HG03439 (cell line): ENCODE measurements at regions not wholly inside any gene's neighbourhood (a gene's known extent, or its start where the extent isn't known, plus 50 kb on each side); places are given as distances from the start of the nearest gene placed in this dataset.

ENCODE experiments used
- ATAC-seq: cut with Tn5 transposase; IDR thresholded peaks from one replicate; pipeline ENCODE4 v1.9.1; 2021; ENCODE audit warnings: mild to moderate bottlenecking, moderate library complexity; ENCODE audit not compliant: unreplicated experiment

GRCh38 chr4:45985038-45985437 is 138.8 kb downstream of the GABRG1 start:
- ATAC-seq: no peak

DNA sequence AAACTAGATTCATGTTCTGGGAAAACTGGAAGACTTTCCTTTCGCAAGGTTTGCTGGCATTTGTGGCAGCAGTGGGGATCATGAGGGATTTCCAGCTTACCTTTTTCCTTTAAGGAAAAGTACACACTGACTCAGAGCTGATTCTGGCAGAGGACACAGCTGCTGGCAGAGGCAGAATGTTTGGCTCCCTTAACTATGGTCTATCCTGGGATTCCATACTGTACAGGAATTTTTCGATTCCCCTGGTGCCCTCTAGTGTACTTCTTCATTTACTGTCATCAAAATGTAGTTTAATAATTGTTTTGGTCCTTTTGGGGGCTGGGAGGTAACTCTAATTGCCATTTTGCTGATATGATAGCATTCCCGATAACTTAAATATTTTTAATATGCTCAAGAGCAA is 152.7 kb downstream of the GABRG1 start:
- ATAC-seq: no peak

DNA sequence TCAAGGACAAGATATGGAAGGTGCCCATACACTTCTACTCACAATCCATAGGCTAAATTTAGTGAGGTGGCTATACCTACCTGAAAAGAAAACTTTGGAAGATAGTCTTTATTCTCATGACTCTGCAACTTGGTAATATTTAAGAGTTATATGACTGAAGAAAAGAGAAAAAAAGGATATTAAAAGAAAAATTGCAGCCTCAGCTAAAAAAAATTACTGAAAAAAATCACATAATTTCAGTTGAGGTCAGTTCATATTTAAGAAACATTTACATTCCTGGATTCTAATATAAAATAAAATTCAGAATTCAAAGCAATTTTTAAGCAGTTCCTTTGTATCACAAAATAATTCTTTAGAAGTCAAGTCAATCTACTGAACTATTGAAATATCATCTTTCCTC is 166.5 kb downstream of the GABRG1 start:
- ATAC-seq: no peak

- no peak for ATAC-seq
Observed at GRCh38 chr4:45954276-45954675, 169.6 kb downstream of the GABRG1 start.

- no peak for ATAC-seq
Observed at GRCh38 chr4:45951153-45951552, 172.7 kb downstream of the GABRG1 start.

DNA sequence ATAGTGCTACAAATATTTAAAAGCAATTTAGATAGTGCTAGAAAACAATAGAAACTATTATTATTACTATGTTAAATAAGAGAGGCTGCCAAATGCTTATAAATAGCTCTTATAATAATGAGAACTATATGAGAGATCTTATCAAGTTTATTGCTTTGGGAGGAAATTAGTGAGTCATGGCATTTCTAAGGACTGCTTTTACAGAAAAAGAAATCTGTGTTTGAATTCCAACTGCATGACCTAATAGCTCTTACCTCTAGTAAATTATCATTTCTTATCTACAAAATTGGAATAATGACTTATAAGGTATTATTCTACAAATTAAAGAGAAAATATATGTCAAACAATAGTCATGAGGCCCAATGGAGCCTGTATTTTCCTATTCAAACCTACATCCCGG is 177.2 kb downstream of the GABRG1 start:
- ATAC-seq: no peak

GRCh38 chr4:45944000-45944399 is 179.9 kb downstream of the GABRG1 start:
- no peak for ATAC-seq

- no peak for ATAC-seq
Observed at GRCh38 chr4:45939056-45939455, 184.8 kb downstream of the GABRG1 start.

GRCh38 chr4:45931154-45931553 is 192.7 kb downstream of the GABRG1 start:
- ATAC-seq: no peak

DNA sequence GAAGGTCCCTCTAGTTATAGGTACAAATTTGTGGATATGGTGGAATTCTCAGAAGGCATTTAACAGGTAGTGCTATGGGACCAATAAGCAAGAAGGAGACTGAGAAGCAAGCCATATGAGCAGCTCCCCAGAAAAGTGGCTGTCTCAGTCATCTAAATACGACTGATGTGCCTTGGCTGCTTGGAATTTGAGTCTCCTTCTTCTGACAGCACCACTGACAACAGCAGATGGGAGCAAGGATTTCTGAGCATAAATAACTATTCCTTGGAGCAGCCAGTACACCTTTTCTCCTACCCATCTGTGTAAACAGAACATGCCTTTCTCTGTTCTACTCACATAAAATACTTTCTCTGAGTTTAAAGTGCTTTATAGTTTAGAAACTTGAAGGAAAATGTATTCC is 196.2 kb downstream of the GABRG1 start:
- ATAC-seq: no peak

GRCh38 chr4:45925809-45926208 is 198.0 kb downstream of the GABRG1 start:
- no peak for ATAC-seq

GRCh38 chr4:45920861-45921260 is 203.0 kb downstream of the GABRG1 start:
- no peak for ATAC-seq

GRCh38 chr4:45910511-45910910 is 213.3 kb downstream of the GABRG1 start:
- ATAC-seq: no peak

GRCh38 chr4:45897946-45898585 is 225.8 kb downstream of the GABRG1 start:
- ATAC-seq: no peak

- no peak for ATAC-seq
Observed at GRCh38 chr4:45883421-45883820, 240.4 kb downstream of the GABRG1 start.

GRCh38 chr4:45876235-45876890 is 247.5 kb downstream of the GABRG1 start:
- ATAC-seq: no peak

GRCh38 chr4:45869184-45869583 is 254.7 kb downstream of the GABRG1 start:
- ATAC-seq: no peak

DNA sequence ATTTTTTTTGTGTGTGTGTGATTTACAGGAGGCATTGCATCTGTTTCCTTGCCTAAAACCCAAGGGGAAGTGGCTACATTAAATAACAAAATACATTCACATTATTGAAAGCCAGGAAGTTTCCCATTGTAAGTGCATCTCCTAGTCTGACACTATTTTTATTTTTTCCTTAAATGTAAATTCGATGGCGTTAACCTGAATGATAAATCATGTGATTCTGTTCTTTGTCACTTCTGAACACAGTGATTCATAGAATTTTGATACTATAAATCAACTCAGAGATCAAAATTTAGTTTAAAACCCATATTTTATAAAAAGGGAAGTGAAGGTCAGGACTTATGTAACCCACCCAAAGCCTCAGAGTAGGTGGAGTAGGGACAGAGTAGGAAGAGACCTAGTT is 258.1 kb downstream of the GABRG1 start:
- no peak for ATAC-seq

DNA sequence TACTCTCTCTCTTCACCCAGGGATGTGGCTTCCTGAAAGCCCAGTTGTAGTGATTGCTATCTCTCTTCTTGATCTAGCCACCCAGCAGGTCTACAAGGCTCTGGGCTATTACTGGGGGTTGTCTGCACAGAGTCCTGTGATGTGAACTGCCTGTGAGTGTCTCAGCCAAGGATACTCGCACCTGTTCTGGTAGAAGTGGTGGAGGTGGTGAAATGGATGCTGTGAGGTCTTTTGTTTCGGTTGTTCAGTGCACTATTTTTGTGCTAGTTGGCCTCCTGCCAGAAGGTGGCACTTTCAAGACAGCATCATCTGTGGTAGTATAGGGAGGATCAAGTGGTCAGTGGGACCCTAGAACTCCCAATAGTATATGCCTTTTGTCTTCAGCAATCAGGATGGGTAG is 268.0 kb downstream of the GABRG1 start:
- ATAC-seq: no peak

- no peak for ATAC-seq
Observed at GRCh38 chr4:45846016-45846415, 277.8 kb downstream of the GABRG1 start.

- ATAC-seq: no peak
Observed at GRCh38 chr4:45841791-45842190, 282.1 kb downstream of the GABRG1 start.

DNA sequence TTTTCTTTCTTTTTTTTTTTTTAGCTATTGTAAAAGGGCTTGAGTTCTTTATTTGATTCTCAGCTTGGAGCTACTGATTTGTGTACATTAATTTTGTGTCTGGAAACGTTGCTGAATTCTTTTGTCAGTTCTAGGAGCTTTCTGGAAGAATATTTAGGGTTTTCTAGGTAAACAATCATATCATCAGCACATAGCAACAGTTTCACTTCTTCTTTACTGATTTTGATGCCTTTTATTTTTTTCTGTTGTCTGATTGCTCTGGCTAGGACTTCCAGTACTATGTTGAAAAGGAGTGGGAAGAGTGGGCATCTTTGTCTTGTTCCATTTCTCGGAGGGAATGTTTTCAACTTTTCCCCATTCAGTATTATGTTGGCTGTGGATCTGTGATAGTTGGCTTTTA is 292.2 kb downstream of the GABRG1 start:
- no peak for ATAC-seq

- no peak for ATAC-seq
Observed at GRCh38 chr4:45803994-45804393, 319.9 kb downstream of the GABRG1 start.
